ENCODE measurements at regions not wholly inside any gene's neighbourhood (a gene's known extent, or its start where the extent isn't known, plus 50 kb on each side); places are given as distances from the start of the nearest gene placed in this dataset.

DNA sequence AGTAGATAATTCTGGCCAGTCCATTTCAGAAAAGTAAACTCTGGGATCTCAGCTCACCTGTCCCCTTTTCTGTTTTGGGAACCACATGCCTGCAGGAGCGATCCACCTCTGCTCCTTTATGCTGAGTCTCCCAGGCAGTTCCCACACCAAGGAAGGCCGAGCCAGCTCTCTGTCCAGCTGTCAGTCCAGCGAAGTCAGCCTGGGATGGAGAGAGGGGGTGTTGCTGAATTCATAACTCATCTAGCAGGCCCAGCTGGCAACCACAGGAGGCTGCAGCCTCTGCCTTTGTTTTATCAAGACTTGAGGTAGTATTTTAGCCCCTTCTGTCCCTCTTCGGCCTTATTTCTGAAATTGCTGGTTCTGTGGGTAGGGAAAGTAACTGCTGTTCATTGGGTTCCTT is 209.9 kb downstream of the ARL4C start:
- TF ChIP-seq, protein P1, sequence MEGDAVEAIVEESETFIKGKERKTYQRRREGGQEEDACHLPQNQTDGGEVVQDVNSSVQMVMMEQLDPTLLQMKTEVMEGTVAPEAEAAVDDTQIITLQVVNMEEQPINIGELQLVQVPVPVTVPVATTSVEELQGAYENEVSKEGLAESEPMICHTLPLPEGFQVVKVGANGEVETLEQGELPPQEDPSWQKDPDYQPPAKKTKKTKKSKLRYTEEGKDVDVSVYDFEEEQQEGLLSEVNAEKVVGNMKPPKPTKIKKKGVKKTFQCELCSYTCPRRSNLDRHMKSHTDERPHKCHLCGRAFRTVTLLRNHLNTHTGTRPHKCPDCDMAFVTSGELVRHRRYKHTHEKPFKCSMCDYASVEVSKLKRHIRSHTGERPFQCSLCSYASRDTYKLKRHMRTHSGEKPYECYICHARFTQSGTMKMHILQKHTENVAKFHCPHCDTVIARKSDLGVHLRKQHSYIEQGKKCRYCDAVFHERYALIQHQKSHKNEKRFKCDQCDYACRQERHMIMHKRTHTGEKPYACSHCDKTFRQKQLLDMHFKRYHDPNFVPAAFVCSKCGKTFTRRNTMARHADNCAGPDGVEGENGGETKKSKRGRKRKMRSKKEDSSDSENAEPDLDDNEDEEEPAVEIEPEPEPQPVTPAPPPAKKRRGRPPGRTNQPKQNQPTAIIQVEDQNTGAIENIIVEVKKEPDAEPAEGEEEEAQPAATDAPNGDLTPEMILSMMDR (conservative IDR thresholded peaks at IDR 0.05; ENCODE audit: control insufficient read depth, insufficient read depth, low read depth, low read length) = no peak
- no peak overlapping the region for H3K4me3 ChIP-seq (ENCODE audit: control insufficient read depth, low read depth, low read length)
- no peak for DNase-seq (ENCODE audit: low read depth)

DNA sequence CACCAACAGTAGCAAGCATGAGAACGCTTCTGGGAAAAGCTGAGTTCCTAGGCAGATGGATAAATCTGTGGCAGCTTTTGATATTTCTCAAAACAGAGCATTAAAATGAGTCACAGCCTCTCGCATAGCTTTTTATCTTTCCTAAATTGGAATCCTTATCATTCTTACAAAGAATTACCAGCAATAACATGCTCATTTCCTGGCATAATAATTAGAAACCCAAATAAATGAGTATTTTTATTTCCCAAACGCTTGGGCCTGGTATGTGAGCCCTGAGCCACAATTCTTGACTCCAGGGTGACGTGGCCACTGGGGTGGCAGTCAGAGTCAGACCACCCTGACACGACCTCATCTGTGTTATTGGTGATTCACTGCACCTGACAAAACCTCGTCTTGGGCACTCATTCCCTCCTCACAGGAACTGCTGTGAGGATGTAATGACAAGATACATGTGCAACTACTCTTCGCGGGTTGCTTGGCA is 210.7 kb downstream of the ARL4C start:
- TF ChIP-seq, protein P1 (conservative IDR thresholded peaks at IDR 0.05; ENCODE audit: control insufficient read depth, insufficient read depth, low read depth, low read length) = no peak
- H3K4me3 ChIP-seq (ENCODE audit: control insufficient read depth, low read depth, low read length) = no peak overlapping the region
- DNase-seq (ENCODE audit: low read depth) = peak; percentile 56

- no peak for DNase-seq (ENCODE audit: low read depth)
- no peak overlapping the region for H3K4me3 ChIP-seq (ENCODE audit: control insufficient read depth, low read depth, low read length)
- TF ChIP-seq, protein P1 (conservative IDR thresholded peaks at IDR 0.05; ENCODE audit: control insufficient read depth, insufficient read depth, low read depth, low read length) = no peak
Measured at GRCh38 chr2:234285541-234285940, 211.3 kb downstream of the ARL4C start.

DNA sequence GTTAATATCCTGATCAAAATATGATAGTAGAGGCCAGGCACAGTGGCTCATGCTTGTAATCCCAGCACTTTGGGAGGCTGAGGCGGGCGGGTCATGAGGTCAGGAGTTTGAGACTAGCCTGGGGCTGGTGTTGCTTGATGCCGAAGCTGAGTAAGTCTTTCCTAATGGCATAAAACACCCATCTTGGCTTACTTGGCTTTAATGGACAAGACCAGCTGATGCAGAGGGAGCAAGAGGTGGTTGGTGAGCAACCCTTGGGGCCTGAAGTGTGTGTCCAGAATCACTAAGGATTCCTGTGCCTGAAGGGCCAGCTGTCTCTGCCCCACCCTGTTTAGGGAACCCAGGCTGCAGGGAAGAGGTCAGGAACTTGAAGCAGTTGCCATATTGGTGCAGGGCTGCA is 217.2 kb downstream of the ARL4C start:
- no peak overlapping the region for H3K4me3 ChIP-seq (ENCODE audit: control insufficient read depth, low read depth, low read length)
- TF ChIP-seq, protein P1 (conservative IDR thresholded peaks at IDR 0.05; ENCODE audit: control insufficient read depth, insufficient read depth, low read depth, low read length) = no peak

DNA sequence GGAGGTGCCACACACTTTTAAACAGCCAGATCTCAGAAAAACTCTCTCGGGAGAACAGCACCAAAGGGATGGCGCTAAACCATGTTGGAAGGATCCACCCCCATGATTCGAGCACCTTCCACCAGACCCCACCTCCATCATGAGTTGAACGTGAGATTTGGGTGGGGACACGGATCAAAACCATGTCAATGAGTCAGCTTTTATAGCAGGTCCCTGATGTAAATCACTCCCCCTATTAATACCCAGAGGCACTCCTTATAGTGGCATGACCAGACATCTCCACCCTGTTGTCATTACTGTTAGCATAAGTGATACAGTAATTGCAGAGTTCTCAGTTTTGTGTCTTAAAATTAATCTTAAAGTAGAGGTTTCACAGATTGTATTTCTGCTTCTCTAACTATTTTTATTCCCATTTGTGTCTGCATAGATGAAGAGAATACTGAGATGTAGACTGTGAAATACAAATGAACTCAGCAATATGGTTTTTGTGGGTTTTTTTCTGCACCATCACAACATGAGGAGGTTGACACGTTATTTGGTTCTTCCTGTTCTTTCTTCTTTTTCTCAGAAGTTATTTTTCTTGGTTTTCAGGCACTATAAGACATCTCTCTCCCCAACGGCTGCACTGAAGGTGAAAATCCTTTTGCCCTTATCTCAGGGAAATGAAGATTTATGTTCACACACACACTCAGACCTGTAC is 218.2 kb downstream of the ARL4C start:
- TF ChIP-seq, protein P1 (conservative IDR thresholded peaks at IDR 0.05; ENCODE audit: control insufficient read depth, insufficient read depth, low read depth, low read length) = no peak
- no peak overlapping the region for H3K4me3 ChIP-seq (ENCODE audit: control insufficient read depth, low read depth, low read length)
- DNase-seq (ENCODE audit: low read depth) = no peak

More for the DNA sequence above, 217.2 kb downstream of the ARL4C start:
- DNase-seq (ENCODE audit: low read depth) = no peak

- no peak for DNase-seq (ENCODE audit: low read depth)
- no peak overlapping the region for H3K4me3 ChIP-seq (ENCODE audit: control insufficient read depth, low read depth, low read length)
- TF ChIP-seq, protein P1 (conservative IDR thresholded peaks at IDR 0.05; ENCODE audit: control insufficient read depth, insufficient read depth, low read depth, low read length) = no peak
Measured at GRCh38 chr2:234275515-234275914, 221.4 kb downstream of the ARL4C start.

All from fibroblast of mammary gland (primary cell).